ENCODE measurements at regions not wholly inside any gene's neighbourhood (a gene's known extent, or its start where the extent isn't known, plus 50 kb on each side); places are given as distances from the start of the nearest gene placed in this dataset.

GRCh38 chr15:67916565-67916964 is 76.7 kb upstream of the RNU6-1 start:
- Histone ChIP-seq H3K9ac (replicated peaks; ENCODE audit: extremely low read depth, insufficient read depth, low read length) (no peak overlapping the region), H3K9me3 (replicated peaks; ENCODE audit: control insufficient read depth, insufficient read depth, low read length) (no peaks in the 10 kb centered on the region), H3K4me3 (replicated peaks in 1 of 3; ENCODE audit: insufficient read depth in 1 of 3, low read depth in 1 of 3, low read length in 3 of 3) (no peak overlapping the region), H3K4me1 (ENCODE audit: control insufficient read depth, extremely low read depth, insufficient read depth, low read length) (no peaks in the 10 kb centered on the region), H4K20me1 (replicated peaks; ENCODE audit: control insufficient read depth, extremely low read depth, insufficient read depth, low read length) (no peaks in the 10 kb centered on the region), H3K27me3 (ENCODE audit: control insufficient read depth in 2 of 2, insufficient read depth in 2 of 2, low read length in 2 of 2) (peaks cover 7 to 13% of the 10 kb centered on the region in 2 experiments), H3K36me3 (ENCODE audit: control insufficient read depth in 2 of 2, extremely low read depth in 1 of 2, insufficient read depth in 2 of 2, low read length in 2 of 2) (no peaks in the 10 kb centered on the region), H3K27ac (ENCODE audit: insufficient read depth, low read depth, low read length) (no peak overlapping the region), H3K4me2 (ENCODE audit: insufficient read depth, low read length) (no peak overlapping the region), H3K9me1 (replicated peaks; ENCODE audit: control insufficient read depth, extremely low read depth, insufficient read depth, low read length) (no peaks in the 10 kb centered on the region), H3K79me2 (ENCODE audit: control insufficient read depth, insufficient read depth, low read length) (no peaks in the 10 kb centered on the region), H2AFZ (ENCODE audit: low read depth, low read length) (no peak overlapping the region)
- FAIRE-seq (no peak), DNase-seq (ENCODE audit: low read depth, low spot score) (no peak)
- dilution Hi-C loops (cut with MboI; ENCODE audit: extremely low pct_ligation_motif_present, low sequenced_read_pairs): no loop called here
- ChIA-PET CTCF (interaction anchor here (0.7 to 1.5 kb wide), 3 partner anchors 14 to 838 kb away, joined by 3 to 4 read pairs (median 4); no protein-coding TSS in a partner anchor), POLR2A (no interaction called here)
- no TSS peak for BruUV-seq (replicated peaks)
- TF ChIP-seq CTCF (IDR thresholded peaks at IDR 0.05; ENCODE audit: extremely low read depth in 1 of 2, insufficient read depth in 1 of 2, low read depth in 1 of 2, low read length in 2 of 2) (no peak), MAX (IDR thresholded peaks at IDR 0.05; ENCODE audit: insufficient read depth, insufficient read length) (no peak), GATA2 (IDR thresholded peaks at IDR 0.05; ENCODE audit: insufficient read depth, insufficient read length, low read depth, low read length) (no peak), MYC (IDR thresholded peaks at IDR 0.05; ENCODE audit: low read depth, low read length) (no peak), POLR2A (IDR thresholded peaks at IDR 0.05; ENCODE audit: low read depth, low read length) (no peak), EZH2 (IDR thresholded peaks at IDR 0.05; ENCODE audit: borderline replicate concordance, low read depth, low read length, severe bottlenecking) (no peak), JUN (IDR thresholded peaks at IDR 0.05; ENCODE audit: borderline replicate concordance, insufficient read depth, insufficient read length, low read depth) (no peak), POLR2AphosphoS5 (IDR thresholded peaks at IDR 0.05; ENCODE audit: insufficient read depth, low read depth, low read length) (no peak), FOS (IDR thresholded peaks at IDR 0.05; ENCODE audit: borderline replicate concordance, insufficient read depth, low read length) (no peak)
- intact Hi-C loops (cut with micrococcal nuclease): no loop called here
